HG03064 (cell line): ENCODE measurements at regions not wholly inside any gene's neighbourhood (a gene's known extent, or its start where the extent isn't known, plus 50 kb on each side); places are given as distances from the start of the nearest gene placed in this dataset.

Experiments used
- ATAC-seq: cut with Tn5 transposase; IDR thresholded peaks from one replicate; pipeline ENCODE4 v1.9.1; 2021; ENCODE audit warnings: low read depth; ENCODE audit not compliant: unreplicated experiment

DNA sequence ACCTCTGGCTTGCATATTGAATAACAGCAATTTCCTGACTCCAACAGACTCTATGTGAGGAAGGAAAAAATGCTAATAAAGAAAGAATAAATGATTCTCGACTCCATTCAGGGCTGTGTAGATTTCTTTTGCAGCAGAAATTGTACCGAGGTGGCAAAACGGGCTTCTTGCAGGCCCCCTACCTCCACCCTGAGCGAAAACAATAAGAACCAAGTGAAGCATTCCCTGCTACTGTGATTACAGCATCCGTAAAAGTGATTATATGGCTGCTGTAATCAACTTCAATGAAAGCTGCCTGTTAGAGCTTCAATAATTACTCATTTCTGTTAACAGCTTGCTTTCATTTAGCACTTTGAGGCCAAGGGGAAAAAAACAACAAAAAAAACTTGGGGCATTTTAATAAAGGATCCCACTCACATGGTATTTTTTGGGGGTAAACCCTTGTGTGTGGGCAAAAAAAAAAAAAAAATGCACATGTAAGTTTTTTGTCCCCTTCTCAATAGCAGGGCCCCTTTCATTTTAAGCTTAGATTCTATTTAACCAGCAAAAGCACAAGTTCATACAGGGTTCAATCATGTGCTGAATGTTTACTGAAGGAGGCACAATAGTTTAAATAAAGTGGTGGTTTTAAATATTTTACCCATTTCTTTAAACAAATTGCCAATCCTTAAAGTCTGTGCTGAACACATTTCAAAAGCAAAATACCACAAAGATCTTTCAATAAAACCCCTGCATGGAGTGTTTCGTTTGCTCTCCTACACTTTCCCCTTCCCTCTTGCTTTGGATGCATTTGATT, 271.6 kb downstream of the LMO4 start:
- ATAC-seq, result no peak

DNA sequence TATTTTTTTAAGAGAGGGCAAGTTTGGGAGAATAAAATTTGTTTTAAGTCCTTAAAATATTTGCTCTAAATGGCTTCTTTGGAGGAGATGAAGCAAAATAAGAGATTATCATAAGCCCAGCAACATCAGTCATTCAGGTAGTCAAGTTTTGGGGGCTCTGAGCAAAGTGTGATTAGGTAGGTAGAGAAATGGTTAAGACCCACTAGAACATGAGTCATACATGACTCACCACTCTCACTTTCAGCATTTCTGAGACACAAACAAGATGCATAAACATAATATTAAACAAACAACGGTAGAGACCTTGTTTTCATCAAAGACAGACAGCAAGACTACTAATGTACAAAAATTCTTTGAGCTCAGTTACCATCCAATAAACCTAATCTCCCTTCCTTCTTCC, 272.2 kb downstream of the LMO4 start:
- ATAC-seq, result no peak

DNA sequence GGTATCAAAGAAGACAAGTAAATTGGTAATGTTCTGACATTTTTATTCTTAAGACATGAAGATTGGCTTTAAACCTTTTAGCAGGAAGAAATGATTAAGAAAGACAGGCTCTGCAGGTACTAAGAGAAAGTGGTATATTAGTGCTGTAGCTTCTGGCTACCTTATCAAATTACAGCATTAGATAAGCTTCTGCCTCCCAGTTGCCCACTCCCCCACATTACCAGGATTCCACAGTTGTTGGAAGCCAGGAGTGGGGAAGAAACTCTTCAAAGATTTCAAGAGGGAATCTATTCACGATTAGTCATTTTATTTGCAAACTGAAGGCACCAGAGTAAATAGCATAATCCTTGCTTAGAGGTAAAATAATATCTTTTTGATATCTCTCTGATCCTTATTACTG, 274.9 kb downstream of the LMO4 start:
- no peak for ATAC-seq

DNA sequence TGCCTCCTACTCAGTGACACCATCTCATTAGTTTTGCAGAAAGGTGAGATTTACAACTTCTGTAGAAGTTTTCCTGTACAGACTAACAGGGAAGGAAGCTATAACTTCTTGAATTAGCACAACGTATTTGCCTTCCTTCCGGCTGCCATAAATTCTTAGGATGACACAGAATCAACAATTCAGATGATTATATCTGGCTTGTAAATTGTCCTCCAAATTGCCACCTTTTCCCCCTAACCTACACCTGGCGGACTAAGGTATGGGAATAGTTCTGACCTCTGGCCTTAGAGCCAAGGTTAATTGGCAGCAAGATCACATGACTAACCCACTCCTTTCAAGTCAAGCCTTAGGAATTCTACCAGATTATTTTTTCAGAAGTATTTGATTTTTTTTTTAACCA, 284.3 kb downstream of the LMO4 start:
- ATAC-seq, result no peak

DNA sequence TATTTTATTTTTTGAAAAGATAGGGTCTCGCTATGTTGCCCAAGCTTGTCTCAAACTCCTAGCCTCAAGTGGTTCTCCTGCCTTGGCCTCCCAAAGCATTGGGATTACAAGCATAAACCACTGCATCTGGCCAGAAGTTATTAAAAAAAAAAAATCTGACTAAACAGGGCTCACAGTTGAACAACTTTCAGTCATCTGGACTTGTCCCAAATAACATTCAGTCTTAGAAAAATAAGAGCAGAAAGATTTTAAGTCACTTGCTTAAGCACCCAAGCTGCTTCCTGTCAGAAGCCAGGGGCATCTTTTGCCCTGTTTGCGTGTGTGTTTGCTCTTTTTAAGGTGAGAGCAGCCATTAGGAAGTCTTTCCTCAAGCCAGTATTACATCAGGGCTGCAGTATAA, 286.8 kb downstream of the LMO4 start:
- no peak for ATAC-seq

DNA sequence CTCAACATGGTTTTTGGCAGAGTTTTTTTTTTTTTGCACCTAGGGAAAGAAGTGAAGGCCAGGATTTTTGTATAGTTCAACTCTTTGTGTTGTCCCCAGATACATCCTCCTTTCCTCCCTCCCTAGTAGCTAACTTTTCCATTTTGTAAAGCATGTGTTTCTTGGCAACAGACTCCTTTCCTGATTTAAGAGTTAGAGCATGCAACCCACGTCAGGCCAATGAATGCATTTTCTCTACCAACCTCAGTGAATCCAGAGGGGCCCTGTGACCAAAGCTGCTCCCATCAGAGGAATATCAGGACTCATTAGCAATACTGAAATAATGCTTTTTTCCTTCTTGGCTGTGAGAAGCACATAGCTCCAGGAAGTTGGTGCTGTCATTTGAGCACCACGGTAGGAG, 287.2 kb downstream of the LMO4 start:
- ATAC-seq, result no peak

DNA sequence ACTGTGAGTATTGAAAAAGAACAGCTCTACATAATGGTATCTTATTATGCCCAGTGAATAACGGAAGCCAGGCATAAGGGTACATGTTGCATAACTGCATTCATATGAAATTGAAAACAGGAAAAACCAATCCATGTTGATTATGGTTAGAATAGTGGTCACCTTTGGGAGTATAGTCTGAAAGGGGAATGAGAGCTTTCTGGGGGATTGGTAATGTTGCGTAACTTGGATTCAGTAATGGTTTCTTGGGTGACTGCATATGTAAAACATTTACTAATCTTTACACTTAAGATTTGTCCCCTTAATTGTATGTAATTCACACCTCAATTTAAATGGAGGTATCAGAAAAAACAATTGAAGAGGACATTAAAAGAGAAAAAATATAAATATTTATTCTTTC, 292.1 kb downstream of the LMO4 start:
- no peak for ATAC-seq

DNA sequence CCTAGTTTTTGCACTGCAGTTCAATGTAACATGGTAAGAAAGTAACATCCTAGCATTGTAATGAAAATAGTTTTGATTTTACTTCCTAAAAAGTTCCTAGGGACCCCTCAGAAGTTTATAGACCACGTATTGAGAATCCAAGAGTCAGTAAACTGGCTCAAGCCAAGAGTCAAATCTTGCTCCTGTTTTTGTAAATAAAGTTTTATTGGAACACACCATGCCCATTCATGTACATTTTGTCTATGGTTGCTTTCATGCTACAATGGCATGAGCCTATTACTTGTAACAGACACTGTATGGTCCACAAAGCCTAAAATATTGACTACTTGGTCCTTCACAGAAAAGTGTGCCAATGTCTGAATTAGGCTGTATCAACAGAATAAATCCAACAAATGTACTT, 301.0 kb downstream of the LMO4 start:
- no peak for ATAC-seq

DNA sequence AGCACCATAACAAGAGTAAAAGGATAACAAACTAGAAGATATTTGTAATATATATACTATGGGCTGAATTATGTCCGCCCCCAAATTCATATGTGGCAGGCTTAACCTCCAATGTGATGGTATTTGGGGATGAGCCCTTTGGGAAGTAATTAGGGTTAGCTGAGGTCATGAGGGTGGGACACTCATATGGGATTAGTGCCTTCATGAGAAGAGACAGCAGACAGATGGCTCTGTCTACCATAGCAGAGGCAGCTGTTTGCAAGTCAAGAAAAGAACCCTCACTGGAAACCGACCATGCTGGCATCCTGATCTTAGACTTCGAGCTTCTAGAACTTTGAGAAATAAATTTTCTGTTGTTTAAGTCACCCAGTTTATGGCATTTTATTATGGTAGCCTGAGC, 303.6 kb downstream of the LMO4 start:
- no peak for ATAC-seq

DNA sequence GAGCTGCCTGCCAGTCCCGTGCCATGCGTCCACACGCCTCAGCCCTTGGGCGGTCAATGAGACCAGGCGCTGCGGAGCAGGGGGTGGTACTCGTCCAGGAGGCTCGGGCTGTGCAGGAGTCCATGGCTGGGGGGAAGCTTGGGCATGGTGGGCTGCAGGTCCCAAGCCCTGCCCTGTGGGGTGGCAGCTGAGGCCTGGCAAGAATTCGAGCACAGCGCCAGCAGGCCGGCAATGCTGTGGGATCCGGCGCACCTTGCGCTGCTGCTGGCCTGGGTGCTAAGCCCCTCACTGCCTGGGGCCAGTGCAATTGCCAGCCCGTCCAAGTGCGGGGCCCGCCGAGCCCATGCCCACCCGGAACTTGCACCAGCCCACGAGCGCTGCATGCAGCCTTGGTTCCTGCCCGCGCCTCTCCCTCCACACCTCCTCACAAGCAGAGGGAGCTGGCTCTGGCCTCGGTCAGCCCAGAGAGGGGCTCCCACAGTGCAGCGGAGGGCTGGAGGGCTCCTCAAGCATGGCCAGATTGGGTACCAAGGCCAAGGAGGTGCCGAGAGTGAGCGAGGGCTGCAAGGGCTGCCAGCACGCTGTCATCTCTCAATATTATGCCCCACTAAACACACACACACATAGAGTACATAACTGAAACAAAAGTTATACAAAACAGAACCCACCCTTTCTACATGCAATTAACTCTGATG, 307.7 kb downstream of the LMO4 start:
- no peak for ATAC-seq

DNA sequence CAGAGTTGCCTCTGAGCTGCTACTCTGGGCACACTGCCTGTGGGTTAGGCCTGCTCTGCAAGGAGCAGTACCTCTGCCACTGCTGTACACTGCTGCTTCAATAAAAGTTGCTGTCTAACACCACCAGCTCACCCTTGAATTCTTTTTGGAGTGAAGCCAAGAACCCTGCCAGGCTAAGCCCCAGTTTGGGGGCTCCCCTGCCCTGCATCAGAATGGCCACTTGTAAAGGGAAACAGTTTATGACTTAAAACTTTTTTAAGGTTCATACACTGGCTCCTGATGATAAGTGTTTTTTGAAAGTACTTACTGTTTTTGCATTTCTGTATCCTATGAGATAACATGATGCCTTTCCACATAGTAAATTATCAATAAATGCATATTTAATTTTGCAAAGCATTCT, 310.0 kb downstream of the LMO4 start:
- ATAC-seq, result no peak

DNA sequence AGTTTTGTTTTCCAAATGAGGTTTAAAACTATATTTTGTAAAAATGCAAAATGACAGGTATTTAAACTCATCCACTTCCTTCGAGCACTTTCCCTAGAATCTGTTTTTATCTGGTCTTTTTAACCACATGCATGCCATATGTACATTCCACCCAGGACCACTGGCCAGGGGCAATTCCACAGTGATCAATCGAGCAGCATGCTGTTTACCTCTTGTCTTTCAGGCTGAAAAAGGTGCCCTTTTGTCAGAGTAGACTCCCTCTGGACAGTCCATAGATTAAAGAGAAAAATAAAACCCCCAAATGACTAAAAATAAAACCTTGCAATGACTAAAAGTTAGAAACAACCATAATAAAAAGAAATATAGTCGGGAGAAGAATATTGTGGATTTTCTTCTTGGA, 313.3 kb downstream of the LMO4 start:
- no peak for ATAC-seq

DNA sequence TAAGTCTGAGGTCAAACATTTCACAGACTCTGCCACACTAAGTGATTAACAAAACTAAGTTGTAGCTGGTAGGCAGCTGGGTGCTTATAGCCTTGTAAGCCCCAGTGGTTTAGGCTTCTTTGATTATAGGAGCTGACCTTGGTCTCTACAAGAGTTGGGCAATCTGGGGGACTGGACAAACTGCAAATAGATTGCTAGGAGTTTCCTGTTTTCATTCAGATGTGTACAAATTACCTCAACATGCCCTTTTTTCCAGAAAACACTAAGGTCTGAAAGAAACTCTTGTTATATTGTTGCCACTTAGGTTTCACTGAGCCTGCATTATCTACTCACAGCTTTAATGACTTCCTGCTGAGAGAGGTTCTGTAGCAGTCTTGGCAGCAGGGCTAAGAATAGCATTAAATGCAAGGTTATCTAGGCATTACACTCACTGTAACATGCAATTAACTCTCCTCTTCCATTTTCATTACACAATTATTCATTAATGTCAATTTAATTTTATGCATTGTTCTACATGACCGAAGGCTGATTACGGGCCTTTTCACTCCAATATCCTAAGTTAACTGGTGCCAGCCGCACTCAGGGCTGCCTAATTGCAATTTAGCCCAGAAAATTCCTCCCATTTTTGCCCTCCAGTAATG, 314.0 kb downstream of the LMO4 start:
- ATAC-seq, result no peak

DNA sequence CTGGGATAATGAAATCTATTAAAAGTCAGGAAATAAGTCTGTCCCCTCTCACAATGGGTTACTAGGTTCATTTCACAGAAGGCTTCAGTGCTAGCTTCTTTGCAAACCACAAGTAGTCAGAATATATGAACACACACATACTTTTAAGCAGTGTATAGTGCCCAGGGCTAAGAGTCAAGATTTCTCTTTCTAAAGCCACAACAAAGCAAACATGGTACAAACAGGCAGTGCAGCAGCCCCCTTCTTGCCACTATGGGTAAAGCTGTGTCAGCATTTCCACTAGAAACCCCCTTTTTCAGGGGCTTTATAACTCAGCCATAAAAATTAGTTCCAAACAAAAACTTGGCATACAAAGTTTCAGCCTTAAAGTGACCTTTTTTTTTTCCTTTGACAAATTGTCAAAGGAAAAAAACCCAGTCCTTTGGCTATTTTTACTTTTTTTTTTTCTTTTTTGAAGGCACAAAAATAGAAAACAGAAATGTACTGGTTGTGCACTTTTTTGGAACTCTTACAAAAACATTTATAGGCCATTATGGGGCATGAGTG, 315.4 kb downstream of the LMO4 start:
- ATAC-seq, result no peak

DNA sequence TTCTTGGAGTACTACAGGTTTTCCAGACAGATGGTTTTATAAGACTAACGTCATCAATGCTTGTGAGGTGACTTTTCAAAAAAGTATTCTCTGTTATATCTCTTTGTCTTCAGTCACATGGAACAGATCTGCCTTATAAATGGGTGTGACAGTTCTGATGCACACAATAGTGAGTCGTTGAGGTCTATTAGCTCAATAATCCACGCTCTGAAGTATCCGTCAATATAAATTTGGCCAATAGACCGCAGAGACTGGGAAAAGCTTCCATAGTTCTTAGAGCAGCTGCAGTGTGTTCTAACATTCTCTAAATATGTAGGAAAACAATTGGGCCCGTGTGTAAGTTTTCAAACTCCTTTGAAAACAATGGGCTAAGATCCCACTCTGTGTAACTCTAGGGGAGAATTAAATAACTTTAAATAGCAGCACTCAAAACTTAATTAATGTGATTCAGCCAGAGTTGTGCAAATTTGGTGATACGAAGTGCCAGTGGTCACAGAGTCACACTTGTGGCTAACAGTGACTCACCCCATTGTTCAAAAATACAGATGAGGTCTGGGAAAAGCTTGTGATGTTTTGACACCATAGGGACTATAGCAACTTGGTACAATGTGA, 316.0 kb downstream of the LMO4 start:
- ATAC-seq, result no peak

DNA sequence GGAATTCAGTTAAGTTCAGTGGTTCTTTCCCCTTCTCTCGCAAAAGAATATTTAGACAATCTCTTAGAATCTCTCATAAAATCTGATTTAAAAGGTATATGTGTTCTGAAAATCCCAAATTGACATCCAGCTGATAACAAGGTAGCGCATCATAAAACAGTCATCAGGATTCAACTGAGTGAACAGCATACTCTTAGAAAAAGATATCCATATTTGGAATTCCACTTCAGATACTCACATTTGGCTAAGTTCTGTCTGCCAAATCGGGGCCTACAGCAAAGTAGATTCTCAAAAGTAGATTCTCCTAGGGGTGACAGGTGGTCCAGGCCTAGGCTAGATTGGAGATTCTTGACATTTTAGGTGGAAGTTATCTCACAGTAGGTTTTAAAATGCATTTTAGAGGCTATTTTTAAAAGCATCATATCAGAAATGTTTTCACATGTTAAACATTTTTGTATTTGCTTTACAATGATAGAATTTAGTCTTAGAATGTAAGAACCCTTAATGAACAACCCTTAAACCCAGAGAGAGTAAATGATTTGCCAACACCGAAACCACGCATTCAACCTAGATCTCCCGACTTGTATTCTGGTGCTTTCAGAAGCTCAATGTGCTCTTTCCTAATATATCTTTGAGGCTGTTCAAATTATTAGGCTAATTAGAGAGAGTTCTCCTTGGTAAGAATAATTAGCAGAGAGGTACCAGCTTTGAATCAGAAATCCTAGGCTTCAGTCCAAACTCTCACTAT, 318.9 kb downstream of the LMO4 start:
- no peak for ATAC-seq

DNA sequence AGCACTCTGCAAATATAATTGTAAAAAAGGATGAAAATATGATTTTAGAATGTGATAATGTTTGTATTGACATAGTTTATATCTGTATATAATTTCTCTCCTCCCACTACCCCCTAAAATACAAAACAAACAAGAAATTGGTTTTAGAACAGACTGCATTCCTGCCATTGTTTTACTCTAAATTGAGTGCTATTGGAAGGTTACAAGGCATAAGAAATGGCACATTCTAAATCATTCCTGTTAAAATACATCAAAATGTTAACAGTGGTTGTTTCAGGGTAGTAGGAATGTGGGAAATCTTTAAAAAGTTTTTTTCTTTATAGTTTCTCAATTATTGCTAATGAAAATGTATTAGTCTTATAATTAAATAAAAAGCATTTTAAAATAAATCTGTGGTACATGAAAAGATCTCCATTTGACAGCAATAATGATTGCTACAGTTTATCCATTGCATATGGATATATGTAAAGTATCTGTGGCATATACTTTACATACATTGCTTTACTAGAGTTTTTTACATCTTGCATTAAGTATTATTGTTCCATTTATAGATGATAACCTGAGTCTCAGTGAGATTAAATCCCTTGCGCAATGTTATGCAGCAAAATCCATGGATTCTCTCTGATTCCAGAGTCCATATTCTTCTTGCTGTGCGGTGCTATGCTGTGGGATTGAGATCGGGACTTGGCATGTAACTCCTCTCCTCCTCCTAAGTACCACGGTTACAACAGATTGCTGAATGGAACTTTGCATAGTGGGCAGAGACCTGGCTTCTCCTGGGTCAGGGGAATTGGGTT, 319.8 kb downstream of the LMO4 start:
- no peak for ATAC-seq

DNA sequence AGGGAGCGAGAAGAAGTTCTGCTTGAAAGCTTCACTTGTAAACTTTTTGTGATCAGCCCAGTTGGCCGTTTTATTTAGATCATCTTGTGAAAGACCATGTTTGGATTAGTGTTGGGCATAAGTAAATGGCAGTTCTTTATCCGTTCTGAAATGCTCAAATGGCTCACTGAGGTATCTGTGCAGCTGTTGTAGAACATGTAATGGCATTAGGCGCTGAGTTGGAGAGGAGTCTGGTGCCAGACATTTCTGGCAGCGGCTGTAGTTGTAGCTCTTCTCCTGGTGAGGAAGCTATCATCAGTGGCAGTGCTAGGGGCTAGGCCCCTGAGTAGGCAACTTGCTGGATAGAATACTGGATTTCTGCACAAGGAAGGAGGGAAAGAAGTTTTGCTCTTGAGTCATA, 321.6 kb downstream of the LMO4 start:
- ATAC-seq, result no peak

DNA sequence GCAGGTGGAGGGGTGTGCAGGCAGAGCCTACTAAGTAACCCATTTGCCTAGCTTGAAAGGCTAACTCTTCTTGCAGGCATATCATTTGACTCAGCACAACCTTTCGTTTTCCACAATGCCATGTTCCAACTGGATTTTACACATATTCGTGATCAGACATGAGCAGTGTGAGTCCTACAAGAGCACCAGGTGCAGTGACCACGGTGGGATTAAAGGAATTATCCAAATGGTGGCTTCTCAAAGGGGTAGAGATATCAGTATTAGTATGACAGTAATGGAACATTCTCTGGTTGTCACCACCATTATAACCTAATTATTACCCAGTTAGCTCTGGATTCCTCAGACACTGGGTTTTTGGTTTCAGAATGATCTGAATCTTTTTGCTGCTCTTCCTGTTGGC, 323.5 kb downstream of the LMO4 start:
- no peak for ATAC-seq

DNA sequence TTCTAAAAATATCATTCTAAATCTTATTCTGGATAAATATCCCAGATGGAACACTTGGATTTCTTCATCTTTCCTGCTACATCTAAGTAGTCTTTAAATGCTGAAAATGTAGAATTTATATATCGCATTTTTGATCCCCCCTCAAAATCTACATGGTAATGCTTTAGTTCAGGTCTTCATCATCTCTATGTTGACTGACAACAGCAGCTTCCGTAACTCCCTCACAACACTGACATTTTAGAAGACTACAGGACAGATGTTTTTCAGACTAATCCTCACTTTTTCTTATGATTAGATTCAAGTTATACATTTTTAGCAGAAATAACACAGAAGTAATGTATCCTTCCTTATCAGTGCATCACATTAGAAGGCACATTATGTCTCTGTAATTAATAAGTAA, 336.5 kb downstream of the LMO4 start:
- ATAC-seq, result no peak
